HEK293T (cell line): ENCODE measurements at regions not wholly inside any gene's neighbourhood (a gene's known extent, or its start where the extent isn't known, plus 50 kb on each side); places are given as distances from the start of the nearest gene placed in this dataset.

Experiments used
- CTCF ChIA-PET: fragments of 350-600 bp; formaldehyde crosslinking; extraction: SDS; loops from one replicate; lab custom pipeline; 2021; ENCODE audit warnings: antibody characterized with exemption, inconsistent platforms; lab: Yijun Ruan, JAX
- POLR2A ChIA-PET: fragments of 350-600 bp; formaldehyde crosslinking; extraction: SDS; loops from one replicate; lab custom pipeline; 2020; ENCODE audit warnings: antibody characterized with exemption, inconsistent platforms; lab: Yijun Ruan, JAX
- DNase-seq: peaks from one replicate; pipeline ENCODE4 v3.0.0; 2012; ENCODE audit warnings: mixed read lengths; ENCODE audit errors: extremely low spot score
- ARNT ChIP-seq: fragments of 450-650 bp; IDR thresholded peaks from 2 replicates; pipeline ENCODE4 v1.6.1; 2017; ENCODE audit warnings: mild to moderate bottlenecking
- BHLHE40 ChIP-seq: fragments of 450-650 bp; IDR thresholded peaks from 2 replicates; pipeline ENCODE4 v1.6.1; 2016; ENCODE audit warnings: mild to moderate bottlenecking, moderate library complexity, borderline replicate concordance
- CTBP1 ChIP-seq: fragments of 450-650 bp; IDR thresholded peaks from 2 replicates; pipeline ENCODE4 v1.6.1; 2016; ENCODE audit warnings: borderline replicate concordance
- ELF4 ChIP-seq: fragments of 450-650 bp; IDR thresholded peaks from 2 replicates; pipeline ENCODE4 v1.6.1; 2017; ENCODE audit warnings: antibody characterized with exemption
- FOXA1 ChIP-seq: fragments of 450-650 bp; IDR thresholded peaks from 2 replicates; pipeline ENCODE4 v1.6.1; 2016; ENCODE audit warnings: mild to moderate bottlenecking
- FOXK2 ChIP-seq: fragments of 450-650 bp; IDR thresholded peaks from 2 replicates; pipeline ENCODE4 v1.6.1; 2016; ENCODE audit warnings: mild to moderate bottlenecking
- FOXM1 ChIP-seq: fragments of 450-650 bp; IDR thresholded peaks from 2 replicates; pipeline ENCODE4 v1.6.1; 2017; ENCODE audit warnings: mild to moderate bottlenecking, borderline replicate concordance
- HDGF ChIP-seq: fragments of 450-650 bp; IDR thresholded peaks from 2 replicates; pipeline ENCODE4 v1.6.1; 2017; ENCODE audit warnings: antibody characterized with exemption, borderline replicate concordance
- L3MBTL2 ChIP-seq: fragments of 450-650 bp; conservative IDR thresholded peaks from 2 replicates; pipeline ENCODE4 v1.6.1; 2016; ENCODE audit warnings: mild to moderate bottlenecking
- LEF1 ChIP-seq: fragments of 450-650 bp; IDR thresholded peaks from 2 replicates; pipeline ENCODE4 v1.6.1; 2017; ENCODE audit warnings: mild to moderate bottlenecking, borderline replicate concordance
- NFRKB ChIP-seq: fragments of 450-650 bp; IDR thresholded peaks from 2 replicates; pipeline ENCODE4 v1.6.1; 2016; ENCODE audit warnings: mild to moderate bottlenecking, moderate library complexity
- PKNOX1 ChIP-seq: fragments of 450-650 bp; IDR thresholded peaks from 2 replicates; pipeline ENCODE4 v1.6.1; 2016
- SP1 ChIP-seq: fragments of 450-650 bp; IDR thresholded peaks from 2 replicates; pipeline ENCODE4 v1.6.1; 2017
- SUZ12 ChIP-seq: fragments of 450-650 bp; IDR thresholded peaks from 2 replicates; pipeline ENCODE4 v1.6.1; 2016; ENCODE audit warnings: mild to moderate bottlenecking
- TARDBP ChIP-seq: fragments of 450-650 bp; IDR thresholded peaks from 2 replicates; pipeline ENCODE4 v1.6.1; 2016
- ZNF384 ChIP-seq: fragments of 450-650 bp; IDR thresholded peaks from 2 replicates; pipeline ENCODE4 v1.6.1; 2016

DNA sequence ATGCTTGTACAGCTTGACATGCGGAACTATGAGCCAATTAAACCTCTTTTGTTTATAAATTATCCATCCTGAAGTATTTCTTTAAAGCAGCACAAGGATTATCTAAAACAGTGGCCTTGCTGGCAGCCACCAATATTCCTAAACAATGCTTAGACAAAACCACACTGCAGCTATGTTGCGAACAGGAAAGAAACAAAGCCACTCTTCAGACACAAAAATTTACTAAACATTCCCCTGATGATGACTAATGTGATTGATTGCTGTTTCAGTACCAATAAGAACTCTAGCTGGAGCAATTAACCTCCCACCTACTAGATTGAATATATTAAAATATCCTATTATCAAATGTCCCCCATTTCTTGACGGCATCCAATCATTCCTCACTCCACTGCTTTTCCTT is 325.8 kb upstream of the REG3G start:
- POLR2A ChIA-PET, result no interaction called here
- DNase-seq, result no peak
- TF ChIP-seq NFRKB (no peak), LEF1 (no peak), FOXK2 (no peak), BHLHE40 (no peak), CTBP1 (no peak), ZNF384 (no peak), ELF4 (no peak), SP1 (no peak), SUZ12 (no peak), HDGF (no peak), FOXM1 (no peak), PKNOX1 (no peak), ARNT (no peak)
- CTCF ChIA-PET, result interaction anchor here (1.1 kb wide), 1 partner anchor 85 kb away, joined by 3 read pairs; no protein-coding TSS in a partner anchor

GRCh38 chr2:78701546-78701945 is 324.0 kb upstream of the REG3G start:
- ChIA-PET POLR2A (no interaction called here), CTCF (no interaction called here)
- DNase-seq, result no peak

GRCh38 chr2:78707776-78708386 is 317.6 kb upstream of the REG3G start:
- DNase-seq, result no peak
- ChIA-PET CTCF (no interaction called here), POLR2A (no interaction called here)
- no peak for TF ChIP-seq CTBP1
- no peak for TF ChIP-seq HDGF
- TF ChIP-seq LEF1, result no peak
- TF ChIP-seq L3MBTL2, result no peak
- TF ChIP-seq FOXM1, result no peak
- TF ChIP-seq PKNOX1, result no peak
- TF ChIP-seq ELF4, result no peak
- no peak for TF ChIP-seq SUZ12
- no peak for TF ChIP-seq ZNF384
- no peak for TF ChIP-seq NFRKB
- TF ChIP-seq TARDBP, result no peak
- no peak for TF ChIP-seq FOXK2
- no peak for TF ChIP-seq BHLHE40
- no peak for TF ChIP-seq FOXA1
- TF ChIP-seq SP1, result no peak
- no peak for TF ChIP-seq ARNT

More at GRCh38 chr2:78701546-78701945, 324.0 kb upstream of the REG3G start:
- TF ChIP-seq TARDBP (no peak), HDGF (no peak), ZNF384 (no peak), L3MBTL2 (no peak), FOXM1 (no peak), ARNT (no peak), ELF4 (no peak), CTBP1 (no peak), BHLHE40 (no peak), SUZ12 (no peak), PKNOX1 (no peak)

DNA sequence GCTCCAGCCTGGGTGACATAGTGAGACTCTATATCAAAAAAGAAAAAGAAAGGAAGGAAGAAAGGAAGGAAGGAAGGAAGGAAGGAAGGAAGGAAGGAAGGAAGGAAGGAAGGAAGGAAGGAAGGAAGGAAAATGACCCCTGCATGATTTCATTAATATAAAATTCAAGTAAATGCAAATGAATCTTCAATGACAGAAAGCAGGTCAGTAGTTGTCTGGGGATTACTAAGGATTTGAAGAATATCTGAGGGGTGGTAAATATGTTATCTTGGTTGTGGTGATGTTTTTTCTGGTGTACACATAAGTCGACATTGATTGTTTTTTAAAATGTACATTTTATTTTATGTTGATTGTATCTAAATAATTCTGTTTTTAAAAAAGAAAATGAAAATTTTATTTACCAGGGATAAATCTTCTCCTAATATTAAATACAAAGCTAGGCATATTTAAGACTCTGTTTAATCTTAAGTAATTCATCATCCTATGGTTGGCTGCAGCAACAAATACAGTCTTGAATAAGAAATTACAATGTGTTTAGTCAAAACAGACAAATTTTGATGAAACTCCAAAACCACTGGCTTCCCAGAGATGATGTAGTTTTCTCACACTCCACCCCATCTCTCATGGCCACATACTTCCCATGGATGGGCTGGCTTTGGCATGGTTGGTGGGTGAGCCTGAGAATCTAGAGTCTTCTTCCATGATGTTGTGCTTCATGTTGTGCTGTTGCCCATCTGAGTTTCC is 314.7 kb upstream of the REG3G start:
- TF ChIP-seq ARNT, result no peak
- TF ChIP-seq L3MBTL2, result no peak
- no peak for TF ChIP-seq FOXA1
- TF ChIP-seq PKNOX1, result no peak
- no peak for TF ChIP-seq ZNF384
- no peak for TF ChIP-seq HDGF
- no peak for TF ChIP-seq LEF1
- no peak for TF ChIP-seq SUZ12
- TF ChIP-seq FOXK2, result no peak
- no peak for TF ChIP-seq TARDBP
- TF ChIP-seq NFRKB, result no peak
- TF ChIP-seq BHLHE40, result no peak
- TF ChIP-seq SP1, result no peak
- TF ChIP-seq ELF4, result no peak
- TF ChIP-seq CTBP1, result no peak
- TF ChIP-seq FOXM1, result no peak
- POLR2A ChIA-PET, result no interaction called here
- DNase-seq, result no peak
- CTCF ChIA-PET, result interaction anchor here (0.7 kb wide), 1 partner anchor 13 kb away, joined by 4 read pairs; no protein-coding TSS in a partner anchor

- TF ChIP-seq FOXM1 (no peak), LEF1 (no peak), ARNT (no peak), FOXK2 (no peak), SUZ12 (no peak), NFRKB (no peak), BHLHE40 (no peak), FOXA1 (no peak), L3MBTL2 (no peak), CTBP1 (no peak), SP1 (no peak), PKNOX1 (no peak), ZNF384 (no peak)
- POLR2A ChIA-PET, result no interaction called here
- CTCF ChIA-PET, result no interaction called here
- DNase-seq, result no peak
Measured at GRCh38 chr2:78715293-78715692, 310.2 kb upstream of the REG3G start.
